Astrocyte (in vitro differentiated cells and primary cell): ENCODE measurements at regions not wholly inside any gene's neighbourhood (a gene's known extent, or its start where the extent isn't known, plus 50 kb on each side); places are given as distances from the start of the nearest gene placed in this dataset.

Experiments
- DNase-seq: peaks from one replicate; pipeline ENCODE4 v3.0.0-alpha.2; 2010; ENCODE audit warnings: low read depth
- FAIRE-seq: peaks from 2 replicates; lab custom pipeline; 2011; peaks lifted over from hg19 to GRCh38; lab: Jason Lieb, UNC
- H2AFZ ChIP-seq: 2 replicates; pipeline ENCODE4 v1.6.0; 2012; ENCODE audit warnings: low read depth, low read length, inconsistent platforms
- H3K27ac ChIP-seq: 2 replicates; pipeline ENCODE4 v1.5.1; 2011; ENCODE audit warnings: low read depth, low read length, inconsistent platforms
- H3K27me3 ChIP-seq: 2 replicates; pipeline ENCODE4 v1.6.0; 2011; ENCODE audit warnings: low read length, inconsistent platforms; ENCODE audit not compliant: insufficient read depth
- H3K36me3 ChIP-seq: 2 replicates; pipeline ENCODE4 v1.5.1; 2011; ENCODE audit warnings: low read length, inconsistent platforms; ENCODE audit not compliant: insufficient read depth
- H3K4me1 ChIP-seq: 2 replicates; pipeline ENCODE4 v1.5.1; 2011; ENCODE audit warnings: low read length, inconsistent platforms; ENCODE audit not compliant: insufficient read depth
- H3K4me2 ChIP-seq: 2 replicates; pipeline ENCODE4 v1.6.0; 2012; ENCODE audit warnings: low read length, inconsistent platforms
- H3K4me3 ChIP-seq: 2 replicates; pipeline ENCODE4 v1.5.1; 2011; ENCODE audit warnings: low read depth, mild to moderate bottlenecking, low read length, inconsistent platforms; ENCODE audit not compliant: insufficient read depth
- H3K79me2 ChIP-seq: 2 replicates; pipeline ENCODE4 v1.6.0; 2012; ENCODE audit warnings: mild to moderate bottlenecking, low read length, inconsistent platforms; ENCODE audit not compliant: insufficient read depth
- H3K9ac ChIP-seq: 2 replicates; pipeline ENCODE4 v1.6.0; 2012; ENCODE audit warnings: mild to moderate bottlenecking, low read length, inconsistent platforms
- H3K9me3 ChIP-seq: 2 replicates; pipeline ENCODE4 v1.5.1; 2012; ENCODE audit warnings: low read depth, mild to moderate bottlenecking, low read length, inconsistent platforms; ENCODE audit not compliant: insufficient read depth
- H4K20me1 ChIP-seq: 2 replicates; pipeline ENCODE4 v1.6.0; 2012; ENCODE audit warnings: low read length, inconsistent platforms; ENCODE audit not compliant: insufficient read depth
- H3K27ac Mint-ChIP-seq: one replicate; pipeline ENCODE4 v1.8.0; 2021; ENCODE audit warnings: mild to moderate bottlenecking, mixed read lengths; ENCODE audit not compliant: unreplicated experiment
- H3K27me3 Mint-ChIP-seq: one replicate; pipeline ENCODE4 v1.8.0; 2021; ENCODE audit warnings: low read depth, mixed read lengths; ENCODE audit not compliant: unreplicated experiment
- H3K36me3 Mint-ChIP-seq: one replicate; pipeline ENCODE4 v1.8.0; 2021; ENCODE audit warnings: low read depth, mixed read lengths; ENCODE audit not compliant: unreplicated experiment
- H3K4me1 Mint-ChIP-seq: one replicate; pipeline ENCODE4 v1.8.0; 2021; ENCODE audit warnings: low read depth, mixed read lengths; ENCODE audit not compliant: unreplicated experiment
- H3K4me3 Mint-ChIP-seq: one replicate; pipeline ENCODE4 v1.8.0; 2021; ENCODE audit warnings: mild to moderate bottlenecking, moderate library complexity, mixed read lengths; ENCODE audit not compliant: unreplicated experiment
- H3K9me3 Mint-ChIP-seq: one replicate; pipeline ENCODE4 v1.8.0; 2021; ENCODE audit warnings: mild to moderate bottlenecking, mixed read lengths; ENCODE audit not compliant: unreplicated experiment
- EZH2 ChIP-seq: IDR thresholded peaks from 2 replicates; pipeline ENCODE4 v1.6.1; 2012; ENCODE audit warnings: mild to moderate bottlenecking, low read length, inconsistent platforms; ENCODE audit not compliant: insufficient read depth
- TF ChIP-seq, protein P1 (sequence below): IDR thresholded peaks from 2 replicates; pipeline ENCODE4 v1.5.1; 2011; ENCODE audit warnings: low read depth, mild to moderate bottlenecking, inconsistent platforms, low read length, moderate library complexity; ENCODE audit not compliant: insufficient read depth

DNA sequence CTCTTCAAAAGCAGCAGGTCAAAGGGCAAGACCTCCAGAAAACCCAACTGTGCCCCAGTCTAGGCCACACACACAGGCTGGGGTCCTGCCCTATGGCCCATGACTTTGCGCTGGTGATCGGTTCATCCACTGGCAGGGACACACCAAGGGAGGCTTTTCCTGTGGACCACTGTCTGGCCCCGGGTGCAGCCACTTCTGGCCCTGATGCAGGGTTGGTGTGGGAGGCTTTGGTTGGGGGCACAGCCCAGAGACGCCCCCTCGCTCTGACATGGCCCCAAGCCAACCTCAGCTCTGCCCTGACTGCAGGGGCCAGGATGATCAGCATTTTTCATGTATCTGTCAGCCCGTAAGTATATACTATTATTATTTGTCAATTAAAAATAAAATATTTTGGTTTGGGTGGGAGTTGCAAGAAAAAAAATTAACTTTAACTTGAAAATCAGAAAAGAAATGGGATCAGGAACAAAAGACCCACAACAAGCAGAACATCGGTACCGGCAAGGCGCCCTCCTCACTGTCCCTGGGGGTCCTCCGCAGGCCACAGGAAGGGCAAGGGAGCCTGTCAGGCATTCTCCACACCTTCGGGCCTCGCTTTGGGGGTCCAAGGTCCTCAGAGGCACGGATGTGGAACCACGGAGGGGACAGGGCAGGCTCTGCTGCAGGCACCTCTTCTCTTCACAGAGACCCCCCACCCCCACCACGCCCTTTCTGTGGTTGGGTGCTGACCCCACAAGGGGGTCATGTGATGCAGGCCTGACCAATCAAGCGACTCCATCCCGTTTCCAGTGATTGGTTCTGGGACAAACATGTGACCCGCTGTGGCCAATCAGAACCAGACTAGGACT is 181.5 kb upstream of the SFSWAP start:
- Mint-ChIP-seq H3K4me1 (no peaks in the 10 kb centered on the region), H3K27me3 (peaks cover 42% of the 10 kb centered on the region), H3K27ac (no peak overlapping the region), H3K4me3 (no peak overlapping the region), H3K36me3 (no peaks in the 10 kb centered on the region), H3K9me3 (no peaks in the 10 kb centered on the region)
- no peak overlapping the region for H2AFZ ChIP-seq
- FAIRE-seq (no peak), DNase-seq (no peak)
- no peaks in the 10 kb centered on the region for H3K27me3 ChIP-seq
- H3K4me3 ChIP-seq = no peak overlapping the region
- H3K9me3 ChIP-seq = no peaks in the 10 kb centered on the region
- no peak overlapping the region for H3K9ac ChIP-seq
- no peak overlapping the region for H3K4me2 ChIP-seq
- no peak for TF ChIP-seq EZH2
- TF ChIP-seq, protein P1, sequence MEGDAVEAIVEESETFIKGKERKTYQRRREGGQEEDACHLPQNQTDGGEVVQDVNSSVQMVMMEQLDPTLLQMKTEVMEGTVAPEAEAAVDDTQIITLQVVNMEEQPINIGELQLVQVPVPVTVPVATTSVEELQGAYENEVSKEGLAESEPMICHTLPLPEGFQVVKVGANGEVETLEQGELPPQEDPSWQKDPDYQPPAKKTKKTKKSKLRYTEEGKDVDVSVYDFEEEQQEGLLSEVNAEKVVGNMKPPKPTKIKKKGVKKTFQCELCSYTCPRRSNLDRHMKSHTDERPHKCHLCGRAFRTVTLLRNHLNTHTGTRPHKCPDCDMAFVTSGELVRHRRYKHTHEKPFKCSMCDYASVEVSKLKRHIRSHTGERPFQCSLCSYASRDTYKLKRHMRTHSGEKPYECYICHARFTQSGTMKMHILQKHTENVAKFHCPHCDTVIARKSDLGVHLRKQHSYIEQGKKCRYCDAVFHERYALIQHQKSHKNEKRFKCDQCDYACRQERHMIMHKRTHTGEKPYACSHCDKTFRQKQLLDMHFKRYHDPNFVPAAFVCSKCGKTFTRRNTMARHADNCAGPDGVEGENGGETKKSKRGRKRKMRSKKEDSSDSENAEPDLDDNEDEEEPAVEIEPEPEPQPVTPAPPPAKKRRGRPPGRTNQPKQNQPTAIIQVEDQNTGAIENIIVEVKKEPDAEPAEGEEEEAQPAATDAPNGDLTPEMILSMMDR = no peak
- H3K36me3 ChIP-seq = no peaks in the 10 kb centered on the region
- H3K79me2 ChIP-seq = no peaks in the 10 kb centered on the region
- H3K27ac ChIP-seq = no peak overlapping the region
- no peaks in the 10 kb centered on the region for H4K20me1 ChIP-seq
- no peaks in the 10 kb centered on the region for H3K4me1 ChIP-seq

DNA sequence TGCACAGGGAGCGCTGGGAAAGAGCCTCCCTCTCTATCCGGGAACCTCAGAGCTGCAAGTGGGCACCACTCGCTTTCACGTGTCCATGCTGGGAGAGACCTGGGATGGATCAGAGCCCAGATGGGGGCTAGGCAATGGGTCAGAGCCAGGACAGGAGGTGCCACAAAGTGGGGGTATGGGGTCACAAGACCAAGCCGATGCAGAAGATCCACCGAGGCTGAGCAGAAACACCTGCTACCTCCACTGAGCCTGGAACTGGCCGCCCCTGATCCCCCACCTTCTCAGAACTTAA is 180.9 kb upstream of the SFSWAP start:
- H4K20me1 ChIP-seq = no peaks in the 10 kb centered on the region
- H3K27me3 ChIP-seq = no peaks in the 10 kb centered on the region
- no peak overlapping the region for H3K9ac ChIP-seq
- no peaks in the 10 kb centered on the region for H3K4me1 ChIP-seq
- TF ChIP-seq, protein P1 = no peak
- no peak for TF ChIP-seq EZH2
- H3K79me2 ChIP-seq = no peaks in the 10 kb centered on the region
- H3K9me3 ChIP-seq = no peaks in the 10 kb centered on the region
- H3K36me3 Mint-ChIP-seq = no peaks in the 10 kb centered on the region
- H3K27ac Mint-ChIP-seq = no peak overlapping the region
- no peak overlapping the region for H3K4me3 Mint-ChIP-seq
- FAIRE-seq (no peak), DNase-seq (no peak)
- H3K4me2 ChIP-seq = no peak overlapping the region
- H3K4me1 Mint-ChIP-seq = no peaks in the 10 kb centered on the region
- H3K36me3 ChIP-seq = no peaks in the 10 kb centered on the region
- no peak overlapping the region for H3K4me3 ChIP-seq
- no peak overlapping the region for H2AFZ ChIP-seq
- H3K9me3 Mint-ChIP-seq = no peaks in the 10 kb centered on the region
- no peak overlapping the region for H3K27ac ChIP-seq
- H3K27me3 Mint-ChIP-seq = peaks cover 42% of the 10 kb centered on the region

DNA sequence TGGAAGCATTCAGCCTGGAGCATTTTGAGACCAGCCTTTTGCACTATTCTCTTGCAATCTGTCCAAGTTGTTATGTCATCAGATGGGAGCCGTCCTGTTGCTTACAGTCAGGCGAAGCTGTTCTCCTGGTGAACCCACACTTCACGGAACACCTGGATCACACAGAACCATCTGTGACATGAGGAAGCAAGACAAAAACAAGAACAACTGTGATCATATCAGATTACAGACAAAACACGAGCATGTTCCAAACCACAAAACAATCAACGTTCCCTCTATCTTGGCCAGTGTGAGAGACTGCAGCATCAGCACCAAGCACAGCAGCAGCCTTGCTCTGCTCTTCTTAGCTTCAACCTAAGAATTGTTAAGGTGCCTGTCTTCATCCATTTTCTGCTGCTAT is 180.5 kb upstream of the SFSWAP start:
- no peaks in the 10 kb centered on the region for H3K4me1 Mint-ChIP-seq
- Histone ChIP-seq H2AFZ (no peak overlapping the region), H4K20me1 (no peaks in the 10 kb centered on the region), H3K27ac (no peak overlapping the region), H3K4me1 (no peaks in the 10 kb centered on the region), H3K4me3 (no peak overlapping the region), H3K9me3 (no peaks in the 10 kb centered on the region), H3K27me3 (no peaks in the 10 kb centered on the region), H3K4me2 (no peak overlapping the region), H3K36me3 (no peaks in the 10 kb centered on the region), H3K9ac (no peak overlapping the region), H3K79me2 (no peaks in the 10 kb centered on the region)
- no peak overlapping the region for H3K27ac Mint-ChIP-seq
- no peak overlapping the region for H3K4me3 Mint-ChIP-seq
- H3K27me3 Mint-ChIP-seq = peaks cover 42% of the 10 kb centered on the region
- no peaks in the 10 kb centered on the region for H3K36me3 Mint-ChIP-seq
- DNase-seq (no peak), FAIRE-seq (no peak)
- no peak for TF ChIP-seq EZH2
- TF ChIP-seq, protein P1 = no peak
- H3K9me3 Mint-ChIP-seq = no peaks in the 10 kb centered on the region
